Activated effector memory CD4-positive, alpha-beta T cell treated with Interleukin-2 at 50 U/mL for 16 hours (primary cell): ENCODE measurements at regions not wholly inside any gene's neighbourhood (a gene's known extent, or its start where the extent isn't known, plus 50 kb on each side); places are given as distances from the start of the nearest gene placed in this dataset.

Source experiments
- DNase-seq: peaks from one replicate; pipeline ENCODE4 v3.0.0-alpha.2; 2020

- no peak for DNase-seq
These were observed 123.8 kb downstream of the TLE3 start for GRCh38 chr15:69973880-69974279.

- DNase-seq = no peak
These were observed 123.4 kb downstream of the TLE3 start for GRCh38 chr15:69974321-69974720.

- no peak for DNase-seq
These were observed 121.2 kb downstream of the TLE3 start for GRCh38 chr15:69976366-69976994.

- no peak for DNase-seq
These were observed 119.1 kb downstream of the TLE3 start for GRCh38 chr15:69978603-69979002.

GRCh38 chr15:69979262-69979661 lies 118.5 kb downstream of the TLE3 start:
- no peak for DNase-seq

GRCh38 chr15:69979783-69980182 lies 117.9 kb downstream of the TLE3 start:
- DNase-seq = no peak

GRCh38 chr15:69980341-69981059 lies 117.2 kb downstream of the TLE3 start:
- DNase-seq = no peak

- DNase-seq = no peak
These were observed 115.7 kb downstream of the TLE3 start for GRCh38 chr15:69982037-69982436.

GRCh38 chr15:69983696-69984265 lies 113.9 kb downstream of the TLE3 start:
- DNase-seq = no peak

GRCh38 chr15:69987492-69988489 lies 109.9 kb downstream of the TLE3 start:
- DNase-seq = no peak

GRCh38 chr15:69988541-69989225 lies 109.0 kb downstream of the TLE3 start:
- no peak for DNase-seq

- no peak for DNase-seq
These were observed 106.9 kb downstream of the TLE3 start for GRCh38 chr15:69990566-69991421.

- no peak for DNase-seq
These were observed 106.2 kb downstream of the TLE3 start for GRCh38 chr15:69991551-69991980.

GRCh38 chr15:69992348-69992747 lies 105.4 kb downstream of the TLE3 start:
- DNase-seq = no peak

- no peak for DNase-seq
These were observed 103.1 kb downstream of the TLE3 start for GRCh38 chr15:69994429-69995205.

- no peak for DNase-seq
These were observed 101.2 kb downstream of the TLE3 start for GRCh38 chr15:69996321-69997160.

- no peak for DNase-seq
These were observed 100.6 kb downstream of the TLE3 start for GRCh38 chr15:69997161-69997485.
